HG03565 (cell line): ENCODE measurements at regions not wholly inside any gene's neighbourhood (a gene's known extent, or its start where the extent isn't known, plus 50 kb on each side); places are given as distances from the start of the nearest gene placed in this dataset.
"Not testable (repeated sequence)": the region's sequence is repeated elsewhere in the genome, so short reads cannot be mapped to it uniquely, and the experiment has no call there.

Experiments
- ATAC-seq: cut with Tn5 transposase; IDR thresholded peaks from one replicate; pipeline ENCODE4 v1.9.1; 2021; ENCODE audit warnings: mild to moderate bottlenecking, moderate library complexity; ENCODE audit not compliant: unreplicated experiment

DNA sequence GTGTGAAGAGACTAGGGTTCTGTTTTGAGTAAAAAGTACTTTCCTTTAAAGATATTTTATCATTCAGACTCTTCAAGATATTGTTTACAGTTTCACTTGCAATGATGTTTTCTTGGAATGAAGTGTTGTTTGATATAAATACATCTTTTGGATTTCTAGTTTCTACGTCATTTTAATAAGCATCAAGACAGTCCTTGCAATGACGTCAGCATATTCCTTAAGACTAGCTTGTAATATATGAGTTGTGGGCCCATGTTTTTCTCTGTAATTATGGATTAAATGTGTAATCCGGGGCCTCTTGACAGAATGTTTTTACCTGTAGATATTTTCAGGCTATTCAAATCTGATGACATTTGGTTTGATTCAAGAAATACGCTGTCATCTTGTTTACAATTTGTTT, 66.1 kb downstream of the RBMX2 start:
- no peak for ATAC-seq

DNA sequence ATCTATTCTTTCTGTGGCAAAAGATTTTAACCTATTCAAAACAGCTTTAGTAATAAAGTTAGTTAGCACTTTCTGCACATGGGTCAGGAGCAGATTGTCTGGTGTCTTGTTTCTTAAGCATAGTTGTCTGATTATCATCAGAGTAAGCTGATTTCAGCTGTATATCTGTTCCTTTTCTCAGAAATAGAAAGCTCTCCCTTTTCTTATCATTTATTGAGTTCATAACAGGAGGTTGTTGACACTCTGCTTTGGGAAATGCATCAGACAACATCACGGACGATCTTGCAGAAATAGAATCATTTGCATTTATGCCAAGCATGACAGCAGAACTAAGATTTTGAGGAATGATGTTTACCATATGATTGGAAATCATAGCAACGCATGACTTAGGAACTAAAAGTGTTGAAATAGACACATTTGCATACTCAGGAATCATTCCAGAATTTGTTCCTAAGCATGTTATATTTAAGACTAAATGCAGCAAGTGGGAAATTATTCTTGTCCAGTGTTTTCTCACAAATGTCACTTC, 66.7 kb downstream of the RBMX2 start:
- ATAC-seq = no peak

DNA sequence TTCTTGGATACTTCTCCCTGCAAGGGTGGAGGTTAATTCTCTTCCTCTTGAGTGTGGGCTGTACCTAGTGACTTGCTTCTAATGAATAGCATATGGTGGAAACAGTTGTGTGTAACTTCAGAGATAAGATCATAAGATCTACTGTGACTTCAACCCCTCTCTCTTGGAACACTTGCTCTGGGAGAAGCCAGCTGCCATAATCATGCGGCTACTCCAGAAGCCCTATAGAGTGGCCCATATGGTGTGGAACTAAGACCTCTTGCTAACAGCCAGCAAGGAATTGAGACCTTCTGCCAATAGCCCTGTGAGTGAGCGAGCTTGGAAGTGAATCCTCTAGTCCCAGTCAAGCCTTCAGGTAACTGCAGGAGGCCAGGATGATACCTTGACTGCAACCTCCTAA, 81.1 kb downstream of the RBMX2 start:
- ATAC-seq = no peak

DNA sequence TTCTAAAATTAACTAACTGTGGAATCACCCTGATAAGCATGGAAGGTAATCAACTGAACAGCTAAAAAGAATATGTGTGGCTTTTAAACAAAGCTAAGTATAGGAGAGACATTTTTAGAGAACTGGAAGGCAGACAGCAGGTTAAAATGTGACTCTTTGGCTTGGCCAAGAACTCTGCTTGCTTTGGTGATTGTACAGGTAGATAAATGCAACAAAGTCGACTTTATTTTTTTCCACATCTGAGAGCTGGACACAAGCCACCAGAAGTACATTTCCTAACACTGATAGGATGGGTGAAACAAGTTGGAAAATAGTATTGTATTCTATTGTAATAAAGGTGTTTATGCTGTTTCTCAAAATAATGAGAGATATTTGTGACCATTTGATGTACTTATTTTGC, 84.1 kb downstream of the RBMX2 start:
- ATAC-seq = no peak

- not testable (repeated sequence) for ATAC-seq
Observed at GRCh38 chrX:130495502-130495901, 93.7 kb downstream of the RBMX2 start.

DNA sequence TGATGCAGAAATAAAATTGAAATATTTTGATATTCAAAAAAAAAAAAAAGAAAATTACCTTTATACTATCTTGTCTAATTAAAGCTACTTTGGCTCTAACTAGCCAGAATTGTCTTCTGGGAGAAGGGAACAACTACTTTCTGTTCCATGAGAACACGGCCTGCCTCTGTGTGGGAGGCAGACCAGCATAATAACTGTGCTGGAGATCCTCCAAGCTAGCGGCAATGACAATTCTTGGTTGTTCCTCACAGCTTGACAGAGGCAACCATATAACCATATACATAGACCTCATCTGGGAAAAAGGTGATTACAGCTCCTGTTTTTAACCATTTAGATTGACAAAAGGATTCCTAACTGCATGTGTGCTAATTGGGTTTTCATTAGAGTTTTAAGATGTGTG, 95.7 kb downstream of the RBMX2 start:
- no peak for ATAC-seq

DNA sequence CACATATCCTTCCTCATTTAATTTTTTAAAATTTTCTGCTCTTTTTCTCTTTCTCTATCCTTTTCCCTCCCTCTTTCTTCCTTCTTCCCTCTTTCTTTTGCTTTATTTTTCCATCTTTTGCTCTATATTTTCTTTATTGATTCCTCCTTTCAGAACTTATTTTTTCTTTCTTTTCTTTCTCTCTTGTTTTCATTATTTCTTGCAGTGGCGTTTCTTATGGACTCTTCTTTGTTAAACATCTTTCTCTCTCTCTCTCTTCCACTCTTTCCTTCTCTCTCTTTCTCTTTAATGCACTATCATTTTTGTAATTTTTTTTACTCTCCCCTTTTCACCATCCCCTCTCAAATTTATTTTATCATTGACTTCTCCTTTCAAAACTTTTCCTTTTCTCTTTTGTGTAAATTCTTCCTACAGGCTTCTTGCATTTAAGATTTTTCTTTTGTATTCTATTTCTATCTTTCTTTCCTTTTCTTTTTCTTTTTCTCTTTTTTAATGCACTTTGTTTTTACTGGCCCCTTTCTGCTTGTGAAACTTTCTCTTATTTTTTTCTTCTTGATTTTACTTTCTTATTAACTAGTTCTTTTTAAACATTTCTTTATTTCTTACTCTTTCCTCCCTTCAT, 97.0 kb downstream of the RBMX2 start:
- no peak for ATAC-seq

DNA sequence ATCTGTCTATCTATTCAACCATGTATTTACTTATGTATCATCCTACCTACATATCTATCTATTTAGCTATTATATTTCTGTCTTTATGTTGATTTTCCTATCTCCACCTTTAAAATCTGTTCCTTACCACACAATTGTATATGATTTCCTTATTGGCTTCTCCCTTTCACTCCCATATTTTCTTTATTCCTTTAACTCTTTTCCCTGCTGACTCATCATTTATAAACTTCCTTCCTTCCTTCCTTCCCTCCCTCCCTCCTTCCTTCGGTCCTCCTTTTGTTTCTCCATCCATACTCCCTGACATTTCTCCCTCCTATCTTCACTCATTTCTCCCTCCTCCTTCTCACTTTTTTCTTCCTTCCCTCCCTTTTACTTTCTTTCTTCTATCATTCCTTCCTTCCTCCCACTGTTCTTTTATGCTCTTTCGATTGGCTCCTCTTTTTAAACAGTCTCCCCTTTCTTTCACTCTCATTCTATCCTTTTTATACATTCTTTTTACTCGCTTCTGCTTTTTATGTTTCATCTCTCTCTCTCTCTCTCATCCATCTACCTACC, 100.3 kb downstream of the RBMX2 start:
- ATAC-seq = no peak

DNA sequence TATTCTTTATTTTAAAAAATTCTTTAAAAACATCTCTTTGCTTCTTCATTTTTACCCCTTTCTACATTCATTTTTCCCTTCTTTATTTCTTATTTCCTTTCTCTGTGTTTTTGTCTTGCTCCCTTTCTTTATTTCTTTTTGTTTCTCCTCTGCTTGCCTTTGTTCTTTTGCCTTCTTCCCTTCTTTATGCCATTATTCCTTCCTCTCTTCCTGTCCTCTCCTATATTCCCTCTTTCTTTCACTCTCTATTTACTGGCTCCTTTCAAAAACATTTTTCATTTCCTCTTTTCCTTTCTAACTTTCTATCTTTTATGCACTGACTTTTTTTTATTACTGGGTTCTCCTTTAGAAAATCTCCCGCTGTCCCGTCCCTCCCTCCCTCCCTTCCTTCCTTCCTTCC, 102.2 kb downstream of the RBMX2 start:
- ATAC-seq = no peak

GRCh38 chrX:130507015-130507414, 105.2 kb downstream of the RBMX2 start:
- ATAC-seq = no peak

- ATAC-seq = not testable (repeated sequence)
Observed at GRCh38 chrX:130512534-130512933, 110.7 kb downstream of the RBMX2 start.

DNA sequence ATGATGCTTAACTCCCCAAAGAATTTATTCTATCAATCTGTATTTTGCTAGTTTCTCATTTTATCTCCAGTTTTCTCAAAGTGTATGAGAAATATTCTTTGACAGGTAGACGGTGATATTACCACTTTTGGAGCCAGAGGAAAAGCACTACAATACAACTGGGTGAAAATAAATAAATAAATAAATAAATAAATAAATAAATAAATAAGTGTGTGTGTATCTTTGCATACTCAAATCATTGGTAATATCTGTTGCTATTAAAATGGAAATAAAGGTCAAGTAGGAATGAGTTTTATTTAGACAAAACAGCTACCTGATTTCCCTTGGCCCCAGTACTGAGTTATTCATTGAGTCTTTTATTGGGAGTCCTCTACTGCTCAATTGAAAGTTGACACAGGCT, 114.3 kb downstream of the RBMX2 start:
- ATAC-seq = no peak

DNA sequence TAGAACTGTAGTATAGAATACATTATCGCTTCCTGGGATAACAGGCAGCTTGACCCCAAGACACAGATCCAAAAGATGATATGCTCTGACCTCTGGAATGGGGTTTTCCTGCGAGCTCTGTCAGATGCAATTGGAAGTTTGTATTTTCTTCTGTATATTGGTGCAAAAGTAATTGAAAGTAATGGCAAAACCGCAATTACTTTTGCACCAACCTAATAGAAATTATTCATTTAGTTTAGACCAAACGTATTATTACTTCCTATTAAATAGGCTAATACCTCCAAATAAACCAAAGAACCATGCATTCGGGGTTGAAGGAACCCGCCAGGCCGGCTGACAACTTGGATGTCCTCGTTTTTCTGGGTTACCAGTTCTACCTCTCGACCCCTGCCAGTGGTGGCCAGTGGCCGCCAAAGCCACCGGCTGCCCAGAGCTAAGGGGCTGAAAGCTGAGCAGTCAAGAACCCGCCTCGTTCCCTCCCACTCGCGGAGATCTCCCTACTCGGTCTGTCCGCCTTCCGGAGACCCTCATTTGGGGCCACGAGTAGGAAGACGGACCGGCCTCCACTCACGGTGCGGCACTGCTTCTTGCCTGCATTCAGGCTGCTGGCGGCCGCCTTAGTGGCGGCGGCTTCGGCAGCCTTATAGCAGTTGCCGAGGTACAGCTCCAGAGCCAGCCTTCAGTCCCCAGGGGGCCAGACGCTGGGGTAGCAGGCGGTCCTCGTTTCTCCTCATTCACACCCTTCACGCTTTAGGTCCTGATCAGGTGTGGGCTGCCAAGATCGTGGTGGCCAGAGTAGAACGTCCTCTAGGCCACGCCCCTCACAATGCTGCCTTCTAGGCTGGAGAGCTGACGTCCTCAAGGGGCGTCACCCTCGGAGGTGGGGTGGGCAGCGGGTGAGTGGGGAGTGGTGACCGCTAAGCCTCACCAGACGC, 121.9 kb downstream of the RBMX2 start:
- ATAC-seq = no peak

DNA sequence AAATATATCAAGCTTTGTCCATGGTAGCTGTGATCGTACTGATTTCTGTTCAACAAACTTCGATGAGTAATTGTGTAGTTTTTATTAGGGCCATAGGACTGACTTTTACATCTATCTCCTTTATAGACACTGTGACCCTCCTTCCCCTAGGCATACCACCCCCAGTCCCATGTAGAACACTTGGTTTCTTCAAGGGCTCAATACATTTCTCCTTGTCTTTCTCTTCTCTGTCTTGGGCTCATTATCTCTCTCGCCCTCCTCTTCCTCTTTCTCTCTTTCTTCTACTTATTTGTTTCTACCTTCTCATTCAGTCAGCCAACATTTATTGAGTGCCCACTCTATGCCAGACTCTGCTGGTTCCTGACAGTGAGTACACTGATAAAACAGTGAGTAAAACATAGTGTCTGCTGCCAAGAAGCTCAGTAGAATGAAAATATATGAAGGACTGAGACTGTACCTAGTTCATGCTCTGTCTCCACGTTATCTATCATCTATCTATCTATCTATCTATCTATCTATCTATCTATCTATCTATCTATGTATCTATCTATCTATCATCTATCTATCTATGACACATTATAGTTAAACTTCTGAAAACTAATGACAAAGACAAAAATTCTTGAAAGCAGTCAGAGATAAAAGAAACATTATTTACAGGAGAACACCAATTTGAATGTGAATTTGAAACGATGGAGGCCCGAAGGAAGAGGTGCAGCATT, 122.8 kb downstream of the RBMX2 start:
- no peak for ATAC-seq

GRCh38 chrX:130529531-130529930, 127.7 kb downstream of the RBMX2 start:
- no peak for ATAC-seq

- no peak for ATAC-seq
Observed at GRCh38 chrX:130531066-130531465, 129.3 kb downstream of the RBMX2 start.

DNA sequence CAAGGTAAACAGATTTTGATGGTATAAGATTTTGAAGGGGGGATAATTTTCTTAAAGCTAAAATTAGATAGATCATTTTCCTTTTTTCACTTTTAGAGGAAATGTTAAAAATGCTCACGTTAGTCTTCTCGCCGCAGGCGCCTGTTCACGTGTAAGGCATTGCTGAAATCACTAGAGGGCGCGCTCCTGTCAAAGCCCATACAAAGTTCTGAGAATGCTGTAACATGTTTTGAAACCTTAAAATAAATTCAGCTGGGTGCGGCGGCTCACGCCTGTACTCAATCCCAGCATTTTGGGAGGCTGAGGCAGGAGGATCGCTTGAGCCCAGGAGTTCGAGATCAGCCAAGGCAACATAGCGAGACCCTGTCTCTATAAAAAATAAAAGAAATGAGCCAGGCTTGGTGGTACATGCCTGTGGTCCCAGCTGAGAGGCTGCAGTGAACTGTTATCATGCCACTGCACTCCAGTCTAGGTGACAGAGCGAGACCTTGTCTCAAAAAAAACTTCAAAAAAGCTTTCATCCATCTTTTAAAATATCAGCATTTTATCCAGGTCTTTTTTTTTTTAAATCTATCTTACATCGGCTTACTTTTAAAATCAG, 138.0 kb downstream of the RBMX2 start:
- ATAC-seq = peak; percentile 64

DNA sequence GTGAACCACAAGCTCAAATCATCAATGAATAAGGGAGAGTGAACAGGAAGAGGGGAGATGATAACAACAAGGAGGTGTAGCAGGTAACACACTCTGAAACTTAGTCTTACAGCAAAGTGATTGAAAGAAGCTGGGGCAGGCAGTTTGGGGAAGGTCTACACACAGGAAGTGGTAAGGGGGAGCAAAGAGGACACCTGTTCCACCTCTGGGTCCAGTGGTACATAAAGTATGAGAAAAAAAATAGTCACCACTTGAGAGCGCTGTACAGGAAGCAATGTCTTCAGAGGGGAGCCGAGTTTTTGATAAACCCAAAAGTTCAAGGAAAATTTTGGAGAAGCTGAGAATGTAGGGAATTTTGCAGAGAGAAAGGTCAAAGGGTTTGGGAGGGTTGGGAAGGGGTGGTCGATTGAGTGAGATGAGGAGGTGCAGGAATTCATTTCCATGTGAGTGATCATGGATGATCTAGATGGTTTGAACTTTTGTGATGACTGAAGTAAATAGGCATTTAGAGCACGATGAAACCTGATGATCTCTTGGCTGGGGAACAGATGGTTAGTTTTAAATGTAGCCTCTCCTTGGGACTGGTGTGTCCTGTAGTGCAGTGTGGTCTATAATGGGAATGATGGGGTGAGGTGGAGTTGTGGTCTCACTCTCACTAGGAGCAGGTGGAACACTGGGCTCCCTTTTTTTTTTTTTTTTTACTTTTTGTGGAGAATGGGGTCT, 142.0 kb downstream of the RBMX2 start:
- no peak for ATAC-seq

DNA sequence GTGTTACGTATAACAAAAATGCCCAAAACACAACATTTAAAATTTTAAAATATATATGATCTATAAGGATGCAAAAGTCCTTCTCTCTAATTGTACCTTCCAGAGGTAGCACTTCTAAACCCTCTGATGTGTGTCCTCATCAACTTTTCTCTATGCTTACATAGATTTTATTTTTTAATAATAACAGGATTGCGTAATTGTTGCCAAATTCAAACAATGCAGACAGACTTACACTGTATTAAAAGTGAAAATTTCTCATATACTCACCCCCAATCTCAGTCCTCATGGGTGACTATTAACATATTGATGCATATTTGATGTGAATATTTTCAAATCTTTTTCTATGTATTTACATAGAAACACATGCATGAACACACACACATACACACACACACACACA, 144.0 kb downstream of the RBMX2 start:
- ATAC-seq = no peak

DNA sequence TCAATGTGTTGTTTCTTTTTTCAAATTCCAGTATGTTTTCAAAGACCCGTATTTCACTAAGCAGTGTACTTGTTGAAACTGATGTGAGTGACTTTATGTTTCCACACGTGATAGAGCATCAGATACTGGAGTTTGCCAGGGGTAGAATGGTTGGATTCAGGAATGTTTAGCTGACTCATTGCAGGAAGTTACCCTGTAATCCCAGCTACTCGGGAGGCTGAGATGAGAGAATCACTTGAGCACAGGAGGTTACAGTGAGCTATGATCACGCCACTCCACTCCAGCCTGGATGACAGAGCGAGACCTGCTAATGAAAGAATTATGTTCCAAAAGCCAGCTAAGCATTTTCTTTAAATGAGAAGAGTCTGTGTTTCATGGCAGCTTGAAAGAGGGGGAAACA, 147.6 kb downstream of the RBMX2 start:
- not testable (repeated sequence) for ATAC-seq
